DOHH2 (cell line): ENCODE measurements at regions not wholly inside any gene's neighbourhood (a gene's known extent, or its start where the extent isn't known, plus 50 kb on each side); places are given as distances from the start of the nearest gene placed in this dataset.

Experiments
- CTCF ChIP-seq: fragments of 200-600 bp; sonication (generic); IDR thresholded peaks from one replicate; pipeline ENCODE4 v1.5.1; 2014; ENCODE audit warnings: antibody characterized with exemption, mild to moderate bottlenecking, low read depth, low read length; ENCODE audit not compliant: poor library complexity, severe bottlenecking
- EZH2phosphoT487 ChIP-seq: fragments of 200-600 bp; sonication (generic); IDR thresholded peaks from 2 replicates; pipeline ENCODE4 v1.6.1; 2017; ENCODE audit warnings: borderline replicate concordance, mild to moderate bottlenecking, antibody characterized with exemption, low read length, moderate library complexity, mixed read lengths

- TF ChIP-seq CTCF (no peak), EZH2phosphoT487 (no peak)
Observed at GRCh38 chr4:37742149-37742548, 56.0 kb upstream of the RELL1 start.
